ENCODE measurements at regions not wholly inside any gene's neighbourhood (a gene's known extent, or its start where the extent isn't known, plus 50 kb on each side); places are given as distances from the start of the nearest gene placed in this dataset.

GRCh38 chr17:13947499-13947898 is 121.8 kb upstream of the COX10 start:
- TF ChIP-seq RAD21 (IDR thresholded peaks at IDR 0.05; ENCODE audit: low read depth) (no peak), TAF1 (IDR thresholded peaks at IDR 0.05; ENCODE audit: low read depth) (no peak), TEAD4 (IDR thresholded peaks at IDR 0.05) (no peak), USF1 (IDR thresholded peaks at IDR 0.05) (no peak), NFIC (IDR thresholded peaks at IDR 0.05) (no peak), REST (IDR thresholded peaks at IDR 0.05; ENCODE audit: low read depth) (no peak), CREB1 (IDR thresholded peaks at IDR 0.05; ENCODE audit: low read depth) (no peak), EP300 (IDR thresholded peaks at IDR 0.05; ENCODE audit: borderline replicate concordance) (no peak), MAX (IDR thresholded peaks at IDR 0.05) (no peak), FOXM1 (IDR thresholded peaks at IDR 0.05; ENCODE audit: borderline replicate concordance, low read depth) (no peak), CEBPB (IDR thresholded peaks at IDR 0.05) (no peak), ZBTB7A (IDR thresholded peaks at IDR 0.05; ENCODE audit: low read depth) (no peak), EGR1 (IDR thresholded peaks at IDR 0.05) (no peak)

GRCh38 chr17:13952009-13952750 is 117.1 kb upstream of the COX10 start:
- TF ChIP-seq USF1 (IDR thresholded peaks at IDR 0.05): no peak
- TF ChIP-seq CEBPB (IDR thresholded peaks at IDR 0.05): no peak
- no peak for TF ChIP-seq RAD21 (IDR thresholded peaks at IDR 0.05; ENCODE audit: low read depth)
- no peak for TF ChIP-seq NFIC (IDR thresholded peaks at IDR 0.05)
- no peak for TF ChIP-seq ZBTB7A (IDR thresholded peaks at IDR 0.05; ENCODE audit: low read depth)
- no peak for TF ChIP-seq EGR1 (IDR thresholded peaks at IDR 0.05)
- TF ChIP-seq TAF1 (IDR thresholded peaks at IDR 0.05; ENCODE audit: low read depth): no peak
- TF ChIP-seq REST (IDR thresholded peaks at IDR 0.05; ENCODE audit: low read depth): no peak
- no peak for TF ChIP-seq MAX (IDR thresholded peaks at IDR 0.05)
- no peak for TF ChIP-seq EP300 (IDR thresholded peaks at IDR 0.05; ENCODE audit: borderline replicate concordance)
- TF ChIP-seq YY1 (IDR thresholded peaks at IDR 0.05; ENCODE audit: low read depth): no peak
- TF ChIP-seq FOXM1 (IDR thresholded peaks at IDR 0.05; ENCODE audit: borderline replicate concordance, low read depth): no peak
- no peak for TF ChIP-seq CREB1 (IDR thresholded peaks at IDR 0.05; ENCODE audit: low read depth)
- TF ChIP-seq TEAD4 (IDR thresholded peaks at IDR 0.05): no peak

- no peak for TF ChIP-seq ZBTB7A (IDR thresholded peaks at IDR 0.05; ENCODE audit: low read depth)
- TF ChIP-seq MAX (IDR thresholded peaks at IDR 0.05): no peak
- TF ChIP-seq CEBPB (IDR thresholded peaks at IDR 0.05): no peak
- no peak for TF ChIP-seq EGR1 (IDR thresholded peaks at IDR 0.05)
- no peak for TF ChIP-seq RAD21 (IDR thresholded peaks at IDR 0.05; ENCODE audit: low read depth)
- TF ChIP-seq REST (IDR thresholded peaks at IDR 0.05; ENCODE audit: low read depth): no peak
- TF ChIP-seq FOXM1 (IDR thresholded peaks at IDR 0.05; ENCODE audit: borderline replicate concordance, low read depth): no peak
- no peak for TF ChIP-seq YY1 (IDR thresholded peaks at IDR 0.05; ENCODE audit: low read depth)
- TF ChIP-seq USF1 (IDR thresholded peaks at IDR 0.05): no peak
- TF ChIP-seq TAF1 (IDR thresholded peaks at IDR 0.05; ENCODE audit: low read depth): no peak
- no peak for TF ChIP-seq TEAD4 (IDR thresholded peaks at IDR 0.05)
- no peak for TF ChIP-seq EP300 (IDR thresholded peaks at IDR 0.05; ENCODE audit: borderline replicate concordance)
- TF ChIP-seq TCF12 (IDR thresholded peaks at IDR 0.05; ENCODE audit: low read depth): no peak
- no peak for TF ChIP-seq CREB1 (IDR thresholded peaks at IDR 0.05; ENCODE audit: low read depth)
- no peak for TF ChIP-seq NFIC (IDR thresholded peaks at IDR 0.05)
These were observed 115.5 kb upstream of the COX10 start for GRCh38 chr17:13953841-13954240.
